WERI-Rb-1 (cell line): ENCODE measurements at regions not wholly inside any gene's neighbourhood (a gene's known extent, or its start where the extent isn't known, plus 50 kb on each side); places are given as distances from the start of the nearest gene placed in this dataset.

Experiments used
- DNase-seq: peaks from one replicate; pipeline ENCODE4 v3.0.0-alpha.2; 2020
- H3K27ac ChIP-seq: fragments of 250-450 bp; sonication (Bioruptor Pico); 2 replicates; pipeline ENCODE4 v1.5.1; 2020; ENCODE audit warnings: mild to moderate bottlenecking, moderate library complexity
- H3K27me3 ChIP-seq: fragments of 250-450 bp; sonication (Bioruptor Pico); 2 replicates; pipeline ENCODE4 v1.5.1; 2021; ENCODE audit warnings: mild to moderate bottlenecking, low read depth, moderate library complexity; ENCODE audit not compliant: insufficient read depth, severe bottlenecking
- H3K36me3 ChIP-seq: fragments of 250-450 bp; sonication (Bioruptor Pico); 2 replicates; pipeline ENCODE4 v1.5.1; 2020; ENCODE audit warnings: mild to moderate bottlenecking, moderate library complexity
- H3K4me3 ChIP-seq: 2 replicates; pipeline ENCODE4 v1.5.1; 2011; ENCODE audit warnings: low read depth, mild to moderate bottlenecking, control low read depth, low read length
- H3K9me3 ChIP-seq: fragments of 250-450 bp; sonication (Bioruptor Pico); 2 replicates; pipeline ENCODE4 v1.5.1; 2021; ENCODE audit warnings: mild to moderate bottlenecking, moderate library complexity; ENCODE audit not compliant: severe bottlenecking
- CTCF ChIP-seq: IDR thresholded peaks from 2 replicates; pipeline ENCODE4 v1.5.1; 2011; ENCODE audit warnings: low read depth, mild to moderate bottlenecking, control low read depth, inconsistent platforms, low read length

- TF ChIP-seq CTCF, result no peak
- Histone ChIP-seq H3K27ac (no peak overlapping the region), H3K27me3 (no peaks in the 10 kb centered on the region), H3K4me3 (no peak overlapping the region), H3K36me3 (no peaks in the 10 kb centered on the region), H3K9me3 (no peaks in the 10 kb centered on the region)
- no peak for DNase-seq
These were observed 237.9 kb upstream of the MMADHC start for GRCh38 chr2:149825473-149825872.

GRCh38 chr2:149824136-149824535 lies 236.6 kb upstream of the MMADHC start:
- Histone ChIP-seq H3K36me3 (no peaks in the 10 kb centered on the region), H3K27me3 (no peaks in the 10 kb centered on the region), H3K4me3 (no peak overlapping the region), H3K9me3 (no peaks in the 10 kb centered on the region), H3K27ac (no peak overlapping the region)
- no peak for DNase-seq
- no peak for TF ChIP-seq CTCF

GRCh38 chr2:149819356-149819957 lies 231.9 kb upstream of the MMADHC start:
- no peak for DNase-seq
- Histone ChIP-seq H3K36me3 (no peaks in the 10 kb centered on the region), H3K27ac (no peak overlapping the region), H3K9me3 (no peaks in the 10 kb centered on the region), H3K27me3 (no peaks in the 10 kb centered on the region), H3K4me3 (no peak overlapping the region)
- no peak for TF ChIP-seq CTCF

GRCh38 chr2:149816756-149817551 lies 229.4 kb upstream of the MMADHC start:
- DNase-seq, result no peak
- no peak for TF ChIP-seq CTCF
- Histone ChIP-seq H3K4me3 (no peak overlapping the region), H3K27ac (no peak overlapping the region), H3K27me3 (no peaks in the 10 kb centered on the region), H3K36me3 (no peaks in the 10 kb centered on the region), H3K9me3 (no peaks in the 10 kb centered on the region)

- Histone ChIP-seq H3K4me3 (no peak overlapping the region), H3K27ac (no peak overlapping the region), H3K36me3 (no peaks in the 10 kb centered on the region), H3K9me3 (no peaks in the 10 kb centered on the region), H3K27me3 (no peaks in the 10 kb centered on the region)
- no peak for TF ChIP-seq CTCF
- DNase-seq, result no peak
These were observed 228.4 kb upstream of the MMADHC start for GRCh38 chr2:149815941-149816340.
